HL-60 (cell line): ENCODE measurements at regions not wholly inside any gene's neighbourhood (a gene's known extent, or its start where the extent isn't known, plus 50 kb on each side); places are given as distances from the start of the nearest gene placed in this dataset.

ENCODE experiments used
- DNase-seq, 2 experiments: peaks; one replicate each; pipeline ENCODE4 v3.0.0-alpha.2; 2010 to 2020; ENCODE audit warnings: low read depth in 1 of 2, low spot score in 1 of 2
- H3K27ac ChIP-seq: fragments of 250-450 bp; sonication (Bioruptor Pico); replicated peaks from 2 replicates; pipeline ENCODE4 v1.5.1; 2020; ENCODE audit warnings: mild to moderate bottlenecking, moderate library complexity
- H3K27me3 ChIP-seq: fragments of 250-450 bp; sonication (Bioruptor Pico); 2 replicates; pipeline ENCODE4 v1.5.1; 2021; ENCODE audit warnings: mild to moderate bottlenecking, moderate library complexity; ENCODE audit not compliant: insufficient read depth, poor library complexity, severe bottlenecking
- H3K4me3 ChIP-seq: replicated peaks from 2 replicates; pipeline ENCODE4 v1.5.1; 2011; ENCODE audit warnings: mild to moderate bottlenecking, control low read depth, low read length; ENCODE audit not compliant: insufficient read depth
- CTCF ChIP-seq: IDR thresholded peaks from one replicate; pipeline ENCODE4 v1.5.1; 2011; ENCODE audit warnings: low read length, control low read depth, inconsistent platforms; ENCODE audit not compliant: insufficient read depth
- GABPA ChIP-seq: IDR thresholded peaks from 2 replicates; pipeline ENCODE4 v1.6.1; 2012; ENCODE audit warnings: low read depth
- POLR2AphosphoS5 ChIP-seq: IDR thresholded peaks from 2 replicates; pipeline ENCODE4 v1.6.1; 2012; ENCODE audit warnings: low read depth
- REST ChIP-seq: IDR thresholded peaks from 2 replicates; pipeline ENCODE4 v1.6.1; 2012; ENCODE audit warnings: low read depth; ENCODE audit not compliant: insufficient replicate concordance
- SPI1 ChIP-seq: IDR thresholded peaks from 2 replicates; pipeline ENCODE4 v1.6.1; 2012; ENCODE audit warnings: low read depth, mild to moderate bottlenecking, borderline replicate concordance

- no peak overlapping the region for H3K4me3 ChIP-seq
- no peak overlapping the region for H3K27ac ChIP-seq
- no peak for TF ChIP-seq POLR2AphosphoS5
- no peak for TF ChIP-seq GABPA
- TF ChIP-seq SPI1, result no peak
- no peak for TF ChIP-seq REST
- TF ChIP-seq CTCF, result no peak
- no peak for DNase-seq
- H3K27me3 ChIP-seq, result no peaks in the 10 kb centered on the region
Measured at GRCh38 chr18:59821983-59822382, 77.8 kb upstream of the PMAIP1 start.

- Histone ChIP-seq H3K4me3 (no peak overlapping the region), H3K27me3 (no peaks in the 10 kb centered on the region), H3K27ac (no peak overlapping the region)
- TF ChIP-seq REST (no peak), SPI1 (no peak), GABPA (no peak), POLR2AphosphoS5 (no peak)
- no peak for DNase-seq
Measured at GRCh38 chr18:59820663-59821062, 79.1 kb upstream of the PMAIP1 start.

- TF ChIP-seq SPI1 (no peak), CTCF (no peak), GABPA (no peak), REST (no peak), POLR2AphosphoS5 (no peak)
- no peak for DNase-seq
Measured at GRCh38 chr18:59818769-59819168, 81.0 kb upstream of the PMAIP1 start.

GRCh38 chr18:59814891-59815290 lies 84.9 kb upstream of the PMAIP1 start:
- peaks cover 19% of the 10 kb centered on the region for H3K27me3 ChIP-seq
- H3K4me3 ChIP-seq, result no peak overlapping the region
- DNase-seq, result no peak
- no peak for TF ChIP-seq CTCF
- no peak for TF ChIP-seq SPI1
- no peak for TF ChIP-seq POLR2AphosphoS5
- no peak for TF ChIP-seq REST
- TF ChIP-seq GABPA, result no peak
- no peak overlapping the region for H3K27ac ChIP-seq

More at GRCh38 chr18:59818769-59819168, 81.0 kb upstream of the PMAIP1 start:
- H3K27ac ChIP-seq, result no peak overlapping the region
- no peaks in the 10 kb centered on the region for H3K27me3 ChIP-seq
- H3K4me3 ChIP-seq, result no peak overlapping the region
